Endothelial cell (in vitro differentiated cells): ENCODE measurements at regions not wholly inside any gene's neighbourhood (a gene's known extent, or its start where the extent isn't known, plus 50 kb on each side); places are given as distances from the start of the nearest gene placed in this dataset.

Experiments
- DNase-seq: peaks from one replicate; pipeline ENCODE4 v3.0.0; 2021; ENCODE audit warnings: low spot score
- H3K27ac Mint-ChIP-seq: one replicate; pipeline ENCODE4 v1.8.0; 2021; ENCODE audit warnings: mixed read lengths, inconsistent platforms; ENCODE audit not compliant: unreplicated experiment
- H3K27me3 Mint-ChIP-seq: one replicate; pipeline ENCODE4 v1.8.0; 2021; ENCODE audit warnings: mild to moderate bottlenecking, moderate library complexity, mixed read lengths, inconsistent platforms; ENCODE audit not compliant: unreplicated experiment
- H3K36me3 Mint-ChIP-seq: one replicate; pipeline ENCODE4 v1.8.0; 2021; ENCODE audit warnings: mild to moderate bottlenecking, low read depth, mixed read lengths, inconsistent platforms; ENCODE audit not compliant: unreplicated experiment
- H3K4me1 Mint-ChIP-seq: one replicate; pipeline ENCODE4 v1.8.0; 2021; ENCODE audit warnings: mild to moderate bottlenecking, mixed read lengths, inconsistent platforms; ENCODE audit not compliant: unreplicated experiment
- H3K4me3 Mint-ChIP-seq: one replicate; pipeline ENCODE4 v1.8.0; 2021; ENCODE audit warnings: mild to moderate bottlenecking, mixed read lengths, inconsistent platforms; ENCODE audit not compliant: unreplicated experiment
- H3K9me3 Mint-ChIP-seq: one replicate; pipeline ENCODE4 v1.8.0; 2021; ENCODE audit warnings: mixed read lengths, inconsistent platforms; ENCODE audit not compliant: unreplicated experiment
- CTCF ChIP-seq: fragments of 200-600 bp; sonication (generic); IDR thresholded peaks from one replicate; pipeline ENCODE4 v1.5.0; 2021; ENCODE audit warnings: antibody characterized with exemption; ENCODE audit not compliant: unreplicated experiment

GRCh38 chr13:30151388-30151787, 156.0 kb downstream of the KATNAL1 start:
- H3K27ac Mint-ChIP-seq, result no peak overlapping the region
- peaks cover 5% of the 10 kb centered on the region for H3K4me1 Mint-ChIP-seq
- TF ChIP-seq CTCF, result no peak
- H3K27me3 Mint-ChIP-seq, result peaks cover 2% of the 10 kb centered on the region
- no peak overlapping the region for H3K4me3 Mint-ChIP-seq
- H3K9me3 Mint-ChIP-seq, result no peaks in the 10 kb centered on the region
- no peak for DNase-seq
- H3K36me3 Mint-ChIP-seq, result no peaks in the 10 kb centered on the region

- H3K9me3 Mint-ChIP-seq, result no peaks in the 10 kb centered on the region
- no peak overlapping the region for H3K4me3 Mint-ChIP-seq
- TF ChIP-seq CTCF, result no peak
- no peaks in the 10 kb centered on the region for H3K36me3 Mint-ChIP-seq
- DNase-seq, result no peak
- H3K27ac Mint-ChIP-seq, result no peak overlapping the region
- peaks cover 2% of the 10 kb centered on the region for H3K27me3 Mint-ChIP-seq
- H3K4me1 Mint-ChIP-seq, result peaks cover 3% of the 10 kb centered on the region
These were observed 158.1 kb downstream of the KATNAL1 start for GRCh38 chr13:30149248-30149647.

DNA sequence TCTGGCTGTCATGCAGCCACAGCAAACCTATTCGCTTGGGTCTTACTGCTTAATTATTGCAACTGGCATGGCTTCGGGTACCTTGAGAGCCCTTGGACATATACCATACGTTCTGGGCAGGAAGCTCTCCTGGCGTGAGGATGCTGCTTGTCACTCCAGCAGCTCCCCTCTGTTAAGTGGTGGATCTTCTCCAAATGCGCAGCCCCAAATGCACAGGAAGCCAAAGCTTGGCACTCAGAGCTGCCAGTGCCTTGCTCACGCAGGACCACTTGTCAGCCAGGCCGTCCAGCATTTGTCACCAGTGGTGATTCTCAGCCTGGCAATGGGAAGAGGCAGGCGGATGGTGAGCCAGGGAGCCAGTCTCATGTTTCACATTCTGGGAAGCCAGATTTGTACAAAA, 158.6 kb downstream of the KATNAL1 start:
- Mint-ChIP-seq H3K9me3 (no peaks in the 10 kb centered on the region), H3K4me3 (no peak overlapping the region), H3K27me3 (peaks cover 2% of the 10 kb centered on the region), H3K4me1 (peaks cover 3% of the 10 kb centered on the region), H3K27ac (no peak overlapping the region), H3K36me3 (no peaks in the 10 kb centered on the region)
- DNase-seq, result no peak
- TF ChIP-seq CTCF, result no peak

DNA sequence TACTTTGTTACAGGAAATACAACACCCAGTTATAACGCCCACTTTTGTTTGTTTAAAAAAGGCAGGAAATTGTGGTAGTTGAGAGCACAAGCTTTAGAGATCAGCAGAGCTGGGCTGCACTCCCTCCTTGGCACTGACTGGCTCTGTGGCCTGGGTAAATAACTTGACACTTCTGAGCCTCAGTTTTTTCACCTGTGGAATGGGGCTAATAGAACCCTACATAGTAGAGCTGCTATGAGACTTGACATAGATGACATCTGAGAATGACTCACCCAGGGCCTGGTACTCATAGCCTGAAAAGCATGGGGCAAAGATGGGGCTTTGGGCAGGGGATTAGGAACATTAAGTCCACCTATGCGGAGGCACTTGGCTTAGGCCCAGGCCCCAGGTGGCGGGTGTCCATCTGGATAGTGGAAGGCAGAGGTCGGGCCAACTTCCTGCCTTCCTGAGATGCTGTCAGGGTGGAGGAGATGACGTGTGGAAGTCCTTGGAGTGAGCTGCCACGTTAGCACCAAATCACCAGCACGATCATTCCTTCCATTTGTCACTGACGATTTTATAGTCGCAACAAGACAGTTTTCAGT, 159.1 kb downstream of the KATNAL1 start:
- no peak for TF ChIP-seq CTCF
- Mint-ChIP-seq H3K36me3 (no peaks in the 10 kb centered on the region), H3K4me1 (peaks cover 3% of the 10 kb centered on the region), H3K9me3 (no peaks in the 10 kb centered on the region), H3K27me3 (peaks cover 4% of the 10 kb centered on the region), H3K27ac (no peak overlapping the region), H3K4me3 (no peak overlapping the region)
- no peak for DNase-seq

DNA sequence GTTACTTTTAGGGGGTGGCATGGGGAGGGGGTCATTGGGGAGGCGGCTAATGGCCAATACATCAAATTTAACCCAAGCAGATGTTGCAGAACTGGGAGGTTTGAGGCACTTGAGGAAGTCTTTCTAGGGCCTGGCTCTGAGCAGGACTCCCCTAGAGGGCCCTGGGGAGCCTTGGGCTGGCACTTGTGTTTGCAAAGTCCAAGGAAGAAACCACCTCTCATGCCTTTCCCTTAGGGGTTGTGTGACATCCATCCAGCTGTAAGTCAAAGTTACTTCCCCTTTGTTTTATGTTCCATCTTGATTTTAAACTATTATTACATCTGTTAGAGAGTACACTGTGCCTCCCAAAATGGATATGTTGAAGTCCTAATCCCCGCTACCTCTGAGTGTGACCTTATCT, 159.9 kb downstream of the KATNAL1 start:
- H3K4me3 Mint-ChIP-seq, result no peak overlapping the region
- peaks cover 3% of the 10 kb centered on the region for H3K4me1 Mint-ChIP-seq
- H3K36me3 Mint-ChIP-seq, result no peaks in the 10 kb centered on the region
- H3K27ac Mint-ChIP-seq, result no peak overlapping the region
- no peak for DNase-seq
- TF ChIP-seq CTCF, result no peak
- H3K9me3 Mint-ChIP-seq, result no peaks in the 10 kb centered on the region
- H3K27me3 Mint-ChIP-seq, result peaks cover 4% of the 10 kb centered on the region
